Osteoblast (primary cell): ENCODE measurements at regions not wholly inside any gene's neighbourhood (a gene's known extent, or its start where the extent isn't known, plus 50 kb on each side); places are given as distances from the start of the nearest gene placed in this dataset.

Source experiments
- DNase-seq: peaks from one replicate; pipeline ENCODE4 v3.0.0; 2011; ENCODE audit warnings: low spot score, mixed read lengths; ENCODE audit not compliant: insufficient read length; ENCODE audit errors: missing footprints
- H2AFZ ChIP-seq: 2 replicates; pipeline ENCODE4 v1.6.0; 2011; ENCODE audit warnings: mild to moderate bottlenecking, low read length
- H3K27ac ChIP-seq: 2 replicates; pipeline ENCODE4 v1.5.1; 2011; ENCODE audit warnings: mild to moderate bottlenecking, low read depth, low read length, moderate library complexity
- H3K27me3 ChIP-seq: 2 replicates; pipeline ENCODE4 v1.6.0; 2012; ENCODE audit warnings: mild to moderate bottlenecking, control low read depth, inconsistent platforms, low read length, moderate library complexity; ENCODE audit not compliant: insufficient read depth
- H3K36me3 ChIP-seq: 2 replicates; pipeline ENCODE4 v1.5.1; 2011; ENCODE audit warnings: mild to moderate bottlenecking, low read length, control low read depth, moderate library complexity; ENCODE audit not compliant: insufficient read depth
- H3K4me1 ChIP-seq: 2 replicates; pipeline ENCODE4 v1.5.1; 2011; ENCODE audit warnings: mild to moderate bottlenecking, low read length, control low read depth, moderate library complexity; ENCODE audit not compliant: insufficient read depth
- H3K4me2 ChIP-seq: 2 replicates; pipeline ENCODE4 v1.6.0; 2011; ENCODE audit warnings: mild to moderate bottlenecking, low read length; ENCODE audit not compliant: insufficient read depth
- H3K4me3 ChIP-seq: fragments of 200-600 bp; sonication (generic); 3 replicates; pipeline ENCODE4 v1.5.1; 2012; ENCODE audit warnings: mild to moderate bottlenecking, low read length, inconsistent platforms; ENCODE audit not compliant: insufficient read depth
- H3K79me2 ChIP-seq: 2 replicates; pipeline ENCODE4 v1.6.0; 2012; ENCODE audit warnings: mild to moderate bottlenecking, low read length, control low read depth, inconsistent platforms; ENCODE audit not compliant: insufficient read depth
- H3K9me3 ChIP-seq: 2 replicates; pipeline ENCODE4 v1.5.1; 2011; ENCODE audit warnings: low read depth, low read length, control low read depth
- H4K20me1 ChIP-seq: 2 replicates; pipeline ENCODE4 v1.6.0; 2012; ENCODE audit warnings: mild to moderate bottlenecking, low read length, control low read depth; ENCODE audit not compliant: insufficient read depth
- CTCF ChIP-seq: IDR thresholded peaks from 2 replicates; pipeline ENCODE4 v1.5.1; 2011; ENCODE audit warnings: mild to moderate bottlenecking, low read depth, low read length, moderate library complexity; ENCODE audit errors: extremely low read depth

GRCh38 chr17:69947027-69947759, 127.8 kb upstream of the KCNJ16 start:
- Histone ChIP-seq H4K20me1 (no peaks in the 10 kb centered on the region), H3K4me1 (no peaks in the 10 kb centered on the region), H3K27ac (no peak overlapping the region), H3K79me2 (no peaks in the 10 kb centered on the region), H3K27me3 (no peaks in the 10 kb centered on the region), H3K9me3 (peaks cover 3% of the 10 kb centered on the region), H3K4me2 (no peak overlapping the region), H2AFZ (no peak overlapping the region), H3K36me3 (no peaks in the 10 kb centered on the region), H3K4me3 (no peak overlapping the region)
- no peak for DNase-seq
- no peak for TF ChIP-seq CTCF

GRCh38 chr17:69948406-69948805, 126.6 kb upstream of the KCNJ16 start:
- Histone ChIP-seq H3K27me3 (no peaks in the 10 kb centered on the region), H3K4me3 (no peak overlapping the region), H4K20me1 (no peaks in the 10 kb centered on the region), H3K79me2 (no peaks in the 10 kb centered on the region), H3K4me1 (no peaks in the 10 kb centered on the region), H3K4me2 (no peak overlapping the region), H3K27ac (no peak overlapping the region), H3K36me3 (no peaks in the 10 kb centered on the region), H2AFZ (no peak overlapping the region), H3K9me3 (peaks cover 3% of the 10 kb centered on the region)
- TF ChIP-seq CTCF: no peak
- no peak for DNase-seq

GRCh38 chr17:69949496-69949895, 125.5 kb upstream of the KCNJ16 start:
- Histone ChIP-seq H3K4me3 (no peak overlapping the region), H3K4me1 (no peaks in the 10 kb centered on the region), H3K79me2 (no peaks in the 10 kb centered on the region), H3K27me3 (no peaks in the 10 kb centered on the region), H3K9me3 (peaks cover 3% of the 10 kb centered on the region), H4K20me1 (no peaks in the 10 kb centered on the region), H3K27ac (no peak overlapping the region), H3K36me3 (no peaks in the 10 kb centered on the region), H2AFZ (no peak overlapping the region), H3K4me2 (no peak overlapping the region)
- TF ChIP-seq CTCF: no peak
- DNase-seq: no peak

GRCh38 chr17:69949973-69950695, 124.9 kb upstream of the KCNJ16 start:
- H3K4me3 ChIP-seq: no peak overlapping the region
- H3K4me1 ChIP-seq: no peaks in the 10 kb centered on the region
- DNase-seq: peak; percentile 10
- no peaks in the 10 kb centered on the region for H3K36me3 ChIP-seq
- H4K20me1 ChIP-seq: no peaks in the 10 kb centered on the region
- no peak overlapping the region for H3K27ac ChIP-seq
- TF ChIP-seq CTCF: no peak
- H3K4me2 ChIP-seq: no peak overlapping the region
- peaks cover 3% of the 10 kb centered on the region for H3K9me3 ChIP-seq
- no peaks in the 10 kb centered on the region for H3K79me2 ChIP-seq
- no peaks in the 10 kb centered on the region for H3K27me3 ChIP-seq
- no peak overlapping the region for H2AFZ ChIP-seq
